Activated CD8-positive, alpha-beta memory T cell treated with anti-CD3 and anti-CD28 coated beads for 36 hours (primary cell): ENCODE measurements at regions not wholly inside any gene's neighbourhood (a gene's known extent, or its start where the extent isn't known, plus 50 kb on each side); places are given as distances from the start of the nearest gene placed in this dataset.
"Not testable (repeated sequence)": the region's sequence is repeated elsewhere in the genome, so short reads cannot be mapped to it uniquely, and the experiment has no call there.

Experiments
- CTCF ChIA-PET: fragments of 350-600 bp; sonication (Branson Sonifier 250); formaldehyde crosslinking; loops from one replicate; lab custom pipeline; 2021; ENCODE audit warnings: antibody characterized with exemption; lab: Charles Lee
- POLR2A ChIA-PET: fragments of 350-600 bp; sonication (Branson Sonifier 250); formaldehyde crosslinking; loops from one replicate; lab custom pipeline; 2021; ENCODE audit warnings: antibody characterized with exemption; lab: Charles Lee

DNA sequence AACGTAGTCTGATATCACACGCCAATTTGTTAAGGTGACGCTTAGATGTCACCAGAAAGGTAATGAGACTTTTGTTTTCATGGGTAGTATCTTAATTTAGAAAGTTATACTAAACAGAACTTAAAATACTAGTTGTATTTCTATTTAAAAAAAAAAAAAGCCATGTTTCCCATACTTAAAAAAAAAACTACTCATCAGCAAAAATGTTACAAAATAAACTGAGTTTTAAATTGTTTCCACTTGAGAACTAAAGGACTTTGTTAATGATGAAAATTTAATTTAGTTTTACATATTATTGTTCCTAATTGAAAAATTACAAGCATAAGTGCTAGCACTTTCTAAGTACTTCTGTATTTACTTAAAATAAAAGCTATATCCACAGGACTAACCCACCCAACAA lies 300.8 kb upstream of the ATP11B start:
- CTCF ChIA-PET: no interaction called here
- POLR2A ChIA-PET: no interaction called here

DNA sequence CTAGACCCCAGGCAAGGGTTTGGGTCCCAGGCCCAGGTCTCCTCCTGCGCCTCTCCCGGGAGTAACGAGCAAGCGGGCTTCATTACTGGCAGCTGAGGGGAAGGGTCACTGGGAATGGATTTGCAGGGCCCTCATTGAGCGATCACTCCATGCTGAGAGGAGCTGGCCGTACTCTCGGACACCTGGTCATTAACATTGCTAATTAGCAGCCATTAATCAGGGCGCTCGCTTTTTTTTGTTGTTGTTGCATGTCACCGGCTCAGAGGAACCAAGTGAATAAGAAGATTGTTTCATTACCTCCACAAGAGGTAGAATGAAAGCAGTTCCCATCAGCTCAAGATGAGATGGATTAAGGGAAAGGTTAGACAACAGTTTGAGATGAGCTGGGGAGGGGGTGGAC lies 293.0 kb upstream of the ATP11B start:
- ChIA-PET POLR2A (interaction anchor here (0.6 kb wide), 1 partner anchor 144 kb away, joined by 3 read pairs; no protein-coding TSS in a partner anchor), CTCF (no interaction called here)

DNA sequence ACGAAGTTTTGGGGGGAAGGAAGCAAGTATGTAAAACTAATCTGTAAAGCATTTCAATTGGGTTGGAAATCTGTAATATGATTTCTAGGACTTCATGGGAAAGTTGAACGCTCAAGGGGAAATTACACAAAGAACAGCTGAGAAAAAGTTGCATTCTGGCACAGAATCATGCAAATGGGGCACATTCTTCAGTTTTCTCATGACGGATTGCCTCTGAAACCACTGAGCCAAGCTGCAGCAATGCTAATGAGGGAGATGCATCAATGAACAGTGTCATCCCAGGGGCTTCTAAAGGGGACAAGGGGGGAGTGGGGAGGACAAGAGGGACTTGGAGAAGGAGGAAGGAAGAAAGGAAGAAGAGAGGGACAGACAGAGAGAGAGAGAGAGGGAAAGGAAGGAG lies 291.4 kb upstream of the ATP11B start:
- ChIA-PET CTCF (no interaction called here), POLR2A (no interaction called here)

DNA sequence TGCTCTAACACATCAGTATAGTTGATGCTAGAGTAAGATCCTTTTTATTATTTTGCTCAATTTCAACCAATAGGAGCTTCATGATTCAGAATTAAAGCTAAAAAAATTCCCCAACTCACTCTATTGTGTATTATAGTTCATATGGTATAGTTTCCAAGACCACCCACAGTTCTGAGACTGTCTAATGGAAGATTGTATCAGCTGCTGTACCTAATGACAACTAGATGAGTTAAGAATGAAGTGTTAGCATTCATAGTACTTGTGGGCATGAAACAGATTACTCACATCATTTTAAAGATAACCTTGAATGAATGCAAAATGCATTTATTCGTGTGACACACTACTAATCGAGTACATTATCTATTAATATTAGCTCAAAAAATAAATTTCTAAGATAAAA lies 289.9 kb upstream of the ATP11B start:
- POLR2A ChIA-PET: no interaction called here
- CTCF ChIA-PET: no interaction called here

DNA sequence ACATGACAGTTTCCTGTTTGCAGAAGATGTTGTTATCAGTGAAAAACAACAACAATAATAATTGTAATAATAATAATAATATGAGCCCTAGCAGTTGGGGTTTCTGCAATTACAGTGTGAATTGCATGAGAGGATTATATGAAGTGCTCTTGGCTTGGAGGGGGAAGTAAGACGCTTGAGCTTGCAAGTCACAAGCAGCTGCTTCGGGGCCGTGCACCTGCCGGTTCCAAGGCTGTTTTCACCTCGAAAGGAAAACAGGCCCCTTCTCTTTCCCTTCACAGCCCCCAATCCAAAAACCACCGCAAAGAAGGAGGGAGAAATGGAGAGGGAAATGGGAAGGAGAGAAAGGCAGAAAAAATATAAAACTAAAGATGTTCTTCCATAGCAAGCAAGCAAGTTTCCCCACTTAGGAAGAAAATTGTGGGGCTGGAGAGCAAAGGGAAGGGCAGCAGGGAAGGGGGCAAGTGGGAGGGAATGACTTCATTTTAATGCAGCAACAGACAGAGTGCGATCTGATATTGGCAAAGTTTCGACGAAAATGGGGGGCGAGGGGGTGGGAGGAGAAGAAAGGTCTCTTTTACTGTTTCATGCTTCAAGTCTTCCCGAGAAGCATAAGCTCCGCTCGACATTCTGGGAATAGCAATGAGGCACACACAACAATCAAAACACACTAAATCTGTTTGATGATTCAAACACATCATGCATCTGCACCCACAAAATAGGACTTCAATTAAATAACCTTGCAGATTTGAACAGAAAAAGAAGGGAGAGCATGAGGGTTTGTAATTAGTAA lies 284.2 kb upstream of the ATP11B start:
- ChIA-PET POLR2A (no interaction called here), CTCF (no interaction called here)

GRCh38 chr3:182509844-182510460 lies 283.4 kb upstream of the ATP11B start:
- ChIA-PET POLR2A (no interaction called here), CTCF (no interaction called here)

DNA sequence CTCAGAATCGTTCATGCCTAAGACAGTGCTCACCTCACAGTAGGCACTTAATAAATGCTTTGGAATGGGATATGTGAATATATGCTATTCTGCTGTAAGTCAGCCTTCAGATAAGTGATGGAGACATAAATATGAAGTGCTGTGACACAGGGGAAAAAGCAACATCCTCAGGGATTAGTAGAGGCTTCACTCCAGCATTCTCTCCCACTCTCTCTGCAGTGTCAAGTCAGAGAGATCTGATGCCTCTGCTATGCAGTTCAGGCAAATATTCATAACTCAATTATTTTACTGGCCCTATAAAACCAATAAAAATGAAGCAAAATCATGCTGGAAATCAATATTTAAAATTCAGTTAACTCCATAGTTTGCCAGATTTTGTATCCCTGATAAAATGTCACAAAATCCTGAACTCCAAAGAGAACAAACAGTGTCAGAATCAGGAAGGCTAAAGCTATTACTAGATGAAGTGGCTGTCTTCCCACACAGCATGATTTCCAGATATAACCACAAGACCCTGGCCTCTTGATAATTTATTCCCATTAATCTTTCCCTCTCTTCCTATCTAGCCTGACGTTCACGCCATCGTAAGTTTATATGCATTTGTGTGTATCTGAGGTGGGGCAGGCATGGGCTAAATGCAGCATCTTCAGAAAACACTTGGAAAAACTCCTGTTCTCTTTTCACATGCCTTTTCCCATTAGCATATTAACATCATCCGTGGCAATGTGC lies 278.9 kb upstream of the ATP11B start:
- CTCF ChIA-PET: no interaction called here
- POLR2A ChIA-PET: no interaction called here

GRCh38 chr3:182516597-182517336 lies 276.5 kb upstream of the ATP11B start:
- ChIA-PET POLR2A (no interaction called here), CTCF (no interaction called here)

- ChIA-PET CTCF (no interaction called here), POLR2A (no interaction called here)
Measured at GRCh38 chr3:182519569-182519968, 273.7 kb upstream of the ATP11B start.

DNA sequence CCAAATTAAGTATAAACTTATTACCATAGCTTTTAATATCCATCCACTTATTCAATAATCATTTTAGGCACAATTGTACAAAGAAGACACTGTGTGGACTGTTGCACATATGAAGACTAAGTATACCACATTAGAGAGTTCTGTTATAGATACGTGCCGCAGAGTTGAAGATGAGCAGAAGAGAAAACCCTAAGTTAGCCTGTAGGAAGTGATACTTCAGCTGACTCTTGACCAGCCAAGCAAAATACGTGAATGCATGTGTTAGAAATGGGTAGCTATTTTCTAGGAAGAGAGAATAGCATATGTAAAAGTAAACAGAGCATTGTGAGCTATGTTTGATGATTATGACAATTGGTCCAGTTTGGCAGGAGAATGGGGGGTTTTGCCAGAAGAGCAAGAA lies 272.0 kb upstream of the ATP11B start:
- ChIA-PET POLR2A (no interaction called here), CTCF (no interaction called here)

- POLR2A ChIA-PET: not testable (repeated sequence)
- CTCF ChIA-PET: interaction anchor here (0.6 kb wide), 1 partner anchor 1165 kb away, joined by 4 read pairs; no protein-coding TSS in a partner anchor
Measured at GRCh38 chr3:182523424-182523823, 269.9 kb upstream of the ATP11B start.

GRCh38 chr3:182523836-182524235 lies 269.5 kb upstream of the ATP11B start:
- POLR2A ChIA-PET: no interaction called here
- CTCF ChIA-PET: interaction anchor here (0.6 kb wide), 1 partner anchor 1166 kb away, joined by 4 read pairs; no protein-coding TSS in a partner anchor

- ChIA-PET CTCF (no interaction called here), POLR2A (no interaction called here)
Measured at GRCh38 chr3:182524711-182525401, 268.4 kb upstream of the ATP11B start.

DNA sequence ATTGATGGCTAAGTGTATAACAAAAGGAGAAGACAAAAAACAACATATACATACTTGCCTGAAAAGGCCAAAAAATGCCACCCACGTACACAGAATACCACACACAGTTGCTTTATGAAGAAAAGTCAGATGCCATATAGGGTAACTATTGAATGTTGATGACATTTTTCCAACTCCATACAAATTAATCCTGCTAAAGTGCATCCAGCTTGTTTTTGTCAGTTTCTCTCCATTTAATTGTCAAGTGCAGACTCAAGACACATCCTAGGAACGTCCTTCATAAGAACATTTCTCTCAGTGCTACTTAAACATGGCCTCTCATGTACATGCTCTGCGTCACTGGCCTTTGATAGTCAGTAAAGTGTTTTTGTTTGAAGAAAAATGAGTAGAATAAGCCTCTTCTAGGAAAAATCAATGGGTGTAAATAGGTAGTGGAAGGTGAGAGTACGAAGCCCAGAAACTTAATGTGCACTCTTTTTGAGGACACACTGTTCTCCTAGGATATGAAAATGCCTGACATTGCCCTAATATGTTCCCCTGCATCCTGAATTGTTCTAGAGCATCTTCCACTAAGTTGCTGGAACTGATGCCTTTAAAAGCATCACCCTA lies 267.4 kb upstream of the ATP11B start:
- POLR2A ChIA-PET: no interaction called here
- CTCF ChIA-PET: no interaction called here

DNA sequence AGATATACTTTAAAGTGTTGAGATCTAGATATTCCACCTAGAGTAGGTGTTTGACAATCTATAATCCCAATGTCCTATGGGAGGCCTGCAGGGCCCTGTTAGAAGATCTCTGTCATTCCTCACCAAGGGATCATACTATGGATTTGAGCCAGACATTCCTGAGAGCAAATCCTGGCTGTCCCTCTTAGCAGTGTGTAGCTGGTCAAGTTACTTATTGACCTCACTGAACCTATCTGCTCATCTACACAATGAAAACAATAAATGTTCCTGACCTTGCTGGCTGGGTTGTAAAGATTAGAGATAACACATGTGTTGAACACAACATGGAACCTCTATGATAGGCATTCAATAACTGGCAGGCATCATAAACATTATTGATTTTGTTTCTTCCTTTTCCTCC lies 265.6 kb upstream of the ATP11B start:
- POLR2A ChIA-PET: no interaction called here
- CTCF ChIA-PET: interaction anchor here (0.6 kb wide), 1 partner anchor 122 kb away, joined by 3 read pairs; no protein-coding TSS in a partner anchor

DNA sequence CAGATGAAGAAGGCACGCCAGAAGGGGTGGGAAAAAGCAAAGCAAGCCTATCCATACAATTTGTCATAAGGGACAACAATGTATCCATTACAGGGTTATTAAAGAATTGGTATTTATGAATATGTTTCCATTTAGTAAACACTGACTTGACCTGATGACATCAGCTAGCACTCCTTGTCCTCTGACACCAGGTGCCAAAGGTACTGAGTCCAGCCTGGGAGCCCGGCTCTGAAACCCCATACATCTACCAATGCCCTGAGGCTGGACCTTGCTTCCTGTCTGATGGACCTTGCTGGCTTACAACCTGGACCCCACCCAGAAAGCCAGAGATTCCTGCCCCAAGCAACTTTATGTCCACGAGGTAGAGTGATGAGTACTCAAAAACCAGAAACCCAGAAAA lies 263.0 kb upstream of the ATP11B start:
- ChIA-PET CTCF (no interaction called here), POLR2A (no interaction called here)

- ChIA-PET CTCF (no interaction called here), POLR2A (no interaction called here)
Measured at GRCh38 chr3:182533394-182533793, 259.9 kb upstream of the ATP11B start.

- POLR2A ChIA-PET: no interaction called here
Measured at GRCh38 chr3:182544542-182544941, 248.8 kb upstream of the ATP11B start.

GRCh38 chr3:182562274-182562673 lies 231.0 kb upstream of the ATP11B start:
- POLR2A ChIA-PET: no interaction called here
- CTCF ChIA-PET: no interaction called here

More at GRCh38 chr3:182544542-182544941, 248.8 kb upstream of the ATP11B start:
- CTCF ChIA-PET: no interaction called here
